KBM-7 (cell line): ENCODE measurements at regions not wholly inside any gene's neighbourhood (a gene's known extent, or its start where the extent isn't known, plus 50 kb on each side); places are given as distances from the start of the nearest gene placed in this dataset.
"Not testable (repeated sequence)": the region's sequence is repeated elsewhere in the genome, so short reads cannot be mapped to it uniquely, and the experiment has no call there.

Experiments used
- DNase-seq: peaks from one replicate; pipeline ENCODE4 v3.0.0-alpha.2; 2015
- in situ Hi-C: fragments of 300-500 bp; cut with MboI; formaldehyde crosslinking; loops from 2 replicates; pipeline ENCODE4 v1.14.3; 2020; ENCODE audit warnings: low sequenced_read_pairs, low pct_unique_long_range_greater_than_20kb, mixed read lengths

DNA sequence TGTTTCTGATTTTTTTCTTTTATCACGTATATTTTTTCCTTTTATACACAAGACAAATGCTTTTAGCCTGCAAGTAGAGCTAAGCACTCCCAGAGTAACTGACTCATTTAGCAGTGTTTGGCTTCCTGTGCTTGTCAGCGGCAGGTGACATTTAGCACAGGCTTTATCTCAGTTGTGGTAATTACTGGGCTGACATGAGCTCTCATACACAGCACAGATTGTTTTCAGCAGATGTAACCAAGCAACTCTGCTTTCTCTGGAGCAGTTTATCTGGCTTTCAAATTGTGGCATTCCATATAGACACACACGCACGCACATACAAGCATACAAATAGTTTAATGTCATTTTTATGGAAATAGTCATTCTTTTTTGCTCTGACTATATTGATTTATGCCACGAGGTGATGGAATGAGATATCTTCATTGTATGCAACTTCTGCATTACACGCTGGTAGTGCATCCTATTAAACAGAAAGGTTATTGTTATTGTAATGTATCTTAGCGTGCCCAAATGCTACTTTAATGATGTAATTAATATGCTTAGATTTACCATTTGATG lies 379.0 kb upstream of the GRAMD2B start:
- DNase-seq: no peak
- in situ Hi-C loops: no loop called here

DNA sequence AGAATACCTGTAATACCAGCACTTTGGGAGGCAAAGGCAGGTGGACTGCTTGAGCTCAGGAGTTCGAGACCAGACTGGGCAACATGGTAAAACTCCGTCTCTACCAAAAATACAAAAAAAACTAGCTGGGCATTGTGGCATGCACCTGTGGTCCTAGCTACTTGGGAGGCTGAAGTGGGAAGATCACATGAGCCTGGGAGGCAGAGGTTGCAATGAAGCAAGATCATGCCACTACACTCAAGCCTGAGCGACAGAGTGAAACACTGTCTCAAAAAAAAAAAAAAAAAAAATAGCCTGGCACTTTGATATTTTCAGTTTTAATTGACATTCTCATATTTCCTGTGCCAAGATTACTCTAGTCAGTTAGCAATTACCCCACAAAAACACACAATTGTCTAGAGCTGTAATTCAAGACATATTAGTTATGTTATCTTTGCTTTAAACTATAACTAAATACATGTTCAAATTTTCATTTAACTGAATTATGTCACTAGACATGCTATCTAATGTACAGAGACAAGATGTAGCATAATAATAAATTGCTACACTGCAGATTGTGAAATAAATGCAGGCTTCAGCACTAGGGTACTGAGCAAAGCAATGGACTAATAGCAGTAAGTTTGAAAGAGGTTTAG lies 378.2 kb upstream of the GRAMD2B start:
- in situ Hi-C loops: no loop called here
- DNase-seq: no peak

DNA sequence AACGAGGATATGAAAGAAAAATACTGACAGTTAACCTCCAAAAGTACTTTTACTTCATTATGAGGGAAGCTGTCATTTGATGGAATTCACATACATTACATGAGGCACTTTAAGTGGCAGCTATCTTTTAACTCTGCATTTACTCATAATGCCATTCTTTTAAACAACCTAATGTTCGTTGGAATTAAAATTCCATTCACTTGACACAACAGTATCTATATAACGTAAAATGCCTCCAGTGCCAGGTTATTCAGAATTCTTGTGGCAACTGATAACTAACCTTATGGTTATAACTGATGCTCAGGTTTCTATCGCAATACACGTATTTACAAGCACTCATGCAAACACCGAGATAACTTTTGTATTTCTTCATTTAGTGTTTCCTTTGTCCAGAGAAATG lies 376.9 kb upstream of the GRAMD2B start:
- no peak for DNase-seq
- in situ Hi-C loops: no loop called here

DNA sequence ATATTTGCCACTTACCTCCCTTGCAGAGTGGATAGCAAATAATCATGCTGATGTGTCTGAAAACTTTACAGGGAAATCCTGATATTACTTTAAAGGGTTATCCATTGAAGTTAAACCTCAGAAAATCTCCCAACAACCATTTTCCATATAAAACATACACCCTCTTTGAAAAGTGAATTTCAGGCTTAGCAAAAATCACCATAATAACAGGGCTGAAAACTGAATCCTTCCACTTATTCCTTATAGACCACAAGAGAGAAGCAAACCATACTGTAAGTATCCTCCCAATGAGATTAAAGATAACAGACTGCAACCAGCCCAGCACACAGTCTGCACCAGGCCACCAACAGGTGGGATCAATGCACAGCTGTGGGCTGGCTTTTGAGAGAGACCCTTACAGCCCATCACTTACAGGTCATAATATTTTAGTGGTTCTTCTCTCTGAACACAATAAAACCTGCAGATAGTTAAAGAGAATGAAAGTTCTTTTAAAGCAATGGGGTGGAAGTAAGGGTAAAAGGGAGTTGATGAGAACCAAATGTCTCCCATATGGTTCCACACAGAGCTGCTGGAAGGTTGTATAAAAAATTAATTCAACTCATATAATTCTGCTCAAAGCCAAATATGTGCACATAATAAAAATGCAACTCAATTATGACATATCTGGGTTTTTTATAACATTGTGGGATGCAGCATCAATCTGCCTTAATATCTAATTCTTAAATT lies 376.2 kb upstream of the GRAMD2B start:
- no peak for DNase-seq
- in situ Hi-C loops: no loop called here

- DNase-seq: no peak
- in situ Hi-C loops: no loop called here
Observed at GRCh38 chr5:126052120-126052519, 371.1 kb upstream of the GRAMD2B start.

DNA sequence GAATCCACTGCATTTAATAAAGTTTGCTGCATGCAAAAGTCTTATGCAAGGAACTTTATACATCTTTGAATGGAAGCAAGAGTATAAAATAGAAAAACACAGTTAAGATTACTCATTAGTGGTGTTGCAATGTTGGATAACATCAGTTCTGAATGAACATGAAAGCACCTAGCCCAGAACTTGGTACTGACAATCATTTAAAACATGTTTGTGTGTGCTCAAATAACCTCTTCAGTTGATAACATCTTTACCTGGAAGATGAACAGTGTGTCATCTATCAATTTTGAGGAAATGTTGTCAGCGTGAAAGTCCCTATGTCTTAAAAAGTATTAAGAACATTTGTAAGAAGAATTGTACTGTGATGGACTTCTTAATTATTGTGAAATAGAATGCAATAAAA lies 370.4 kb upstream of the GRAMD2B start:
- DNase-seq: no peak
- in situ Hi-C loops: no loop called here

- DNase-seq: no peak
- in situ Hi-C loops: no loop called here
Observed at GRCh38 chr5:126053630-126054029, 369.6 kb upstream of the GRAMD2B start.

- in situ Hi-C loops: no loop called here
- no peak for DNase-seq
Observed at GRCh38 chr5:126054577-126055347, 368.4 kb upstream of the GRAMD2B start.

GRCh38 chr5:126055348-126055729 lies 367.9 kb upstream of the GRAMD2B start:
- in situ Hi-C loops: no loop called here
- DNase-seq: no peak

GRCh38 chr5:126056352-126056751 lies 366.9 kb upstream of the GRAMD2B start:
- DNase-seq: no peak
- in situ Hi-C loops: no loop called here

- DNase-seq: no peak
- in situ Hi-C loops: no loop called here
Observed at GRCh38 chr5:126056851-126057622, 366.2 kb upstream of the GRAMD2B start.

- DNase-seq, in situ Hi-C loops: not testable (repeated sequence)
Observed at GRCh38 chr5:126058392-126058791, 364.8 kb upstream of the GRAMD2B start.

- in situ Hi-C loops: no loop called here
- DNase-seq: no peak
Observed at GRCh38 chr5:126062398-126063221, 360.6 kb upstream of the GRAMD2B start.

DNA sequence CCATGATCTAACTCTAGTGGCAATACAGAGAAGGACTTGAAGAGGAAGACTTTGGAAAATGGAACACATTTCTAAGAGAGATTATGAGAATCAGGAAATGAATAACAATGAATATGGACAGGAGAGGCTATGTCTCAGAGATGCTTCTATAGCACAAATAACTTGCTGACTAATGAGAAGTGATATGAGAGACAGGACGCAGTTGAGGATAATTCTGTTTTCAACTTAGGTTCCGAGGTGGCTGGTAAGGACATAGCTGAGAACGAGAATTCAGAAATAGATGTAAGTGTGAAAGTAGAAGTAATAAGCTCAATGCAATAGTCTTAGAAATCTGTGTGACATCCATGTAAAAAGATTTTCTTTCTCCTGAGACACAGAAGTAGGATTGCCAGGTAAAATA lies 358.1 kb upstream of the GRAMD2B start:
- no peak for DNase-seq
- in situ Hi-C loops: no loop called here

DNA sequence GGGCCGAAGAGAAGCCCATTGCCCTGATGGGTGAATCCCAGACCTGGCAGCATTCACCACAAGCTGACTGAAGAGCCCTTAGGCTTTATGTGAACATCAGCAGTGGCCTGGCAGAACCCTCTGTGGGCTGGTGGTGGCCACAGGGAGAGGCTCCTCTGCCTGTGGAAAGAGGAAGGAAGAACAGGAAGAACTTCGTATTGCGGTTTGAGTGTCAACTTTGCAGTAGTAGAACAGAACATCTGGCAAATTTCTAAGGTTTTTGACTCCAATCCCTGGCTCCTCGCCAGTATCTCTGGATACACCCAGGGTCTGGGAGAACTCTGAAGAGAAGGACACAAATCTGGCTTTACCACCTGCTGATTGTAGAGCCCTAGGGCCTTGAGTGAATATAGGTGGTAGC lies 356.4 kb upstream of the GRAMD2B start:
- DNase-seq: peak; percentile 87
- in situ Hi-C loops: no loop called here

DNA sequence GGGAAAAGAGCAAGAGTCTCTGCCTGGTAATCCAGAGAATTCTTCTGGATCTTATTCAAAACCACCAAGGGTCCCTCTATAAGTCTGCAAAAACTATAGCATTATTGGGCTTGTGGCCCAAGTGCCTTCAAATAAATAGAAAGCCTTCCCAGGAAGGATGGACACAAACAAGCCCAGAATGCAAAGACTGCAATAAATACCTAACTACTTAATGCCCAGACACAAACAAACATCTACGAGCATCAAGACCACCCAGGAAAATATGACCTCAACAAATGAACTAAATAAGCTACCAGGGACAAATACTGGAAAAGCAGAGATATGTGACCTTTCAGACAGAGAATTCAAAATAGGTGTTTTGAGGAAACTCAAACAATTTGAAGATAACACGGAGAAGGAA lies 355.8 kb upstream of the GRAMD2B start:
- in situ Hi-C loops: no loop called here
- DNase-seq: no peak

GRCh38 chr5:126069329-126069728 lies 353.9 kb upstream of the GRAMD2B start:
- DNase-seq: no peak
- in situ Hi-C loops: no loop called here

GRCh38 chr5:126070481-126070880 lies 352.7 kb upstream of the GRAMD2B start:
- no peak for DNase-seq
- in situ Hi-C loops: no loop called here

DNA sequence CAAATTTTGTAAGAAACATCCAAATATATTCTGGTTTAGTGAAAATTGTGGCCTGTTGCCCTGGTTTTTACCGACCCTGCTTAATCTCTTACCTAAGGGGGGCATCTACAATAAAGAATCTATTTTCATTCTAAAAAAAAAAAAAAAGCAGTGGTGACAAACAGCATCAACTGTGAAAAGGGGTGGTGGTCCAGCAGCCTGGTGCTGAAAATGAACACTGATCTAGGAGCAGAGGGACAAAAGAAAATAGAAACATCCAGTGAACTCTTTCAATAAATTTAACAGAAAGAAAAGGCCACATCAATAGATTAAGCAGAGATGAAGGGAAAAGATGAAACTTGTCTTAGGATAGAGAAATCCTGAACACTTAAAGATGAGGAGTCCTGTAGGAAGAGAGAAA lies 348.7 kb upstream of the GRAMD2B start:
- in situ Hi-C loops: no loop called here
- DNase-seq: no peak
